ENCODE measurements at regions not wholly inside any gene's neighbourhood (a gene's known extent, or its start where the extent isn't known, plus 50 kb on each side); places are given as distances from the start of the nearest gene placed in this dataset.
A peak's percentile ranks its signal among the peaks of the same experiment; 100 is the strongest.

DNA sequence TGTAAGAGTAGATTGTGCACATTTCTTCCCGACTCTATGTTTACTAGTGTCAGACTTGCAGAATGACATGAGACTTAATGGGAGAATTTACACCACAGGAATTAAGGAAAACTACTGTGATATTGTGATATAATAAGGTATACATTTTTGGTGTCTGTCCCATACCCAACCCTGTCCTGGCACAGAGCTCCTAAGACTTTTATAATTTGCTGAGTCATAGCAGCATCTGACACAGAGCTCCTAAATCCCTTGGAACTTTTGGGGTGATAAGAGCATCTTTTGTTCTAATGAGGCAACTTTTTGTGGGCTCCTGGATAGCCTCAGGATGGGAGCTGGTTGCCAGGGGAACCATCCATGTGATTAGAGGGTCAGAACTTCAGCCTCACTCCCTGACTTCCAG is 1607.0 kb downstream of the RPA4 start:
- H3K27ac Mint-ChIP-seq, result no peak overlapping the region
- no peaks in the 10 kb centered on the region for H3K36me3 Mint-ChIP-seq

DNA sequence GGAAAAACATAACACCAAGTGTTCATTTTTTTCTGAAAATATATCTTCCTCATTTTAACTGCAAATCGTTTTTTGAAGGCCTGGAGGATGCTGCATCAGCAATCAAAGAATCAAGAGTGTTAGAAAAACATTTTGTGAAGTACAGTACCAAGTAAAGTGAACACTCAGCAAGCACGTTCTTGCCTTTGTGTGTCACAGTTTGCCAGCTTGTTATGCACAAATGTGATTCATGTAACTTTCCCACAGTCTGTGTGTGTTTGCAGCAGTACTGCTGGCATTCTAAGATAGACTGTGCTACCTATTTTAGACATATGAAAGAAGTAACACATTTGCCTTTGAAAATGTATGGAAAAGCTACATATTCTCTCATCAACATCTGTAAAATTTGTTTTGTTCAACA is 1617.7 kb downstream of the RPA4 start:
- no peaks in the 10 kb centered on the region for H3K4me1 Mint-ChIP-seq
- ATAC-seq (ENCODE audit: low read depth in 2 of 2), result no peak
- H3K9me3 Mint-ChIP-seq, result peaks cover 0 to 3% (median 0%) of the 10 kb centered on the region in 7 donors
- no peak overlapping the region for H3K4me3 Mint-ChIP-seq
- H3K27me3 Mint-ChIP-seq, result no peaks in the 10 kb centered on the region
- no peak for DNase-seq
- Histone ChIP-seq H3K27ac (ENCODE audit: insufficient read depth, low read length, poor library complexity, severe bottlenecking) (no peak overlapping the region), H3K4me1 (ENCODE audit: control insufficient read depth, insufficient read depth, low read length, poor library complexity, severe bottlenecking) (no peaks in the 10 kb centered on the region), H3K4me3 (ENCODE audit: low read depth, low read length) (no peak overlapping the region), H3K36me3 (ENCODE audit: control insufficient read depth, insufficient read depth, low read length) (no peaks in the 10 kb centered on the region), H3K27me3 (ENCODE audit: control insufficient read depth, insufficient read depth, low read length) (no peaks in the 10 kb centered on the region), H3K9me3 (ENCODE audit: control insufficient read depth in 2 of 2, low read length in 2 of 2) (no peaks in the 10 kb centered on the region)
- H3K36me3 Mint-ChIP-seq, result no peaks in the 10 kb centered on the region
- H3K27ac Mint-ChIP-seq, result no peak overlapping the region

More for the DNA sequence above, 1607.0 kb downstream of the RPA4 start:
- no peak overlapping the region for H3K4me3 ChIP-seq (ENCODE audit: low read depth, low read length)
- H3K4me1 Mint-ChIP-seq, result no peaks in the 10 kb centered on the region
- no peaks in the 10 kb centered on the region for H3K27me3 ChIP-seq (ENCODE audit: control insufficient read depth, insufficient read depth, low read length)
- H3K4me3 Mint-ChIP-seq, result no peak overlapping the region
- DNase-seq, result no peak
- H3K36me3 ChIP-seq (ENCODE audit: control insufficient read depth, insufficient read depth, low read length), result no peaks in the 10 kb centered on the region
- peaks cover 0 to 6% (median 1%) of the 10 kb centered on the region in 7 donors for H3K9me3 Mint-ChIP-seq
- no peaks in the 10 kb centered on the region for H3K4me1 ChIP-seq (ENCODE audit: control insufficient read depth, insufficient read depth, low read length, poor library complexity, severe bottlenecking)
- no peak for ATAC-seq (ENCODE audit: low read depth in 2 of 2)
- no peaks in the 10 kb centered on the region for H3K9me3 ChIP-seq (ENCODE audit: control insufficient read depth in 2 of 2, low read length in 2 of 2)
- no peaks in the 10 kb centered on the region for H3K27me3 Mint-ChIP-seq
- H3K27ac ChIP-seq (ENCODE audit: insufficient read depth, low read length, poor library complexity, severe bottlenecking), result no peak overlapping the region

DNA sequence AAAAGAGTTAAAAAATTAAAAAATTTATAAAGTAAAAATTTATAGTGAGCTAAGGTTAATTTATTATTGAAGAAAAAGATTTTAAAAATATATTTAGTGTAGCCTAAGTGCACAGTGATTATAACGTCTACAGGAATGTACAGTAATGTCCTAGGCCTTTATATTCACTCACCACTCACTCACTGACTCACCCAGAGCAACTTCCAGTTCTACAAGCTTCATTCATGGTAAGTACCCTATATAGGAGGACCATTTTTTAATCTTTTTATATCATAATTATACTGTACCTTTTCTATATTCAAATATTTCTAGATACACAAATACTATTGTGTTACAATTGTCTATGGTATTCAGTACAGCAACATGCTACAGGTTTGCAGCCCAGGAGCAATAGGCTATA is 1623.2 kb downstream of the RPA4 start:
- Mint-ChIP-seq H3K27ac (no peak overlapping the region), H3K27me3 (no peaks in the 10 kb centered on the region), H3K4me3 (no peak overlapping the region), H3K4me1 (no peaks in the 10 kb centered on the region), H3K36me3 (no peaks in the 10 kb centered on the region), H3K9me3 (peaks cover 0 to 5% (median 0%) of the 10 kb centered on the region in 7 donors)
- Histone ChIP-seq H3K4me1 (ENCODE audit: control insufficient read depth, insufficient read depth, low read length, poor library complexity, severe bottlenecking) (no peaks in the 10 kb centered on the region), H3K36me3 (ENCODE audit: control insufficient read depth, insufficient read depth, low read length) (no peaks in the 10 kb centered on the region), H3K4me3 (ENCODE audit: low read depth, low read length) (no peak overlapping the region), H3K27me3 (ENCODE audit: control insufficient read depth, insufficient read depth, low read length) (no peaks in the 10 kb centered on the region), H3K27ac (ENCODE audit: insufficient read depth, low read length, poor library complexity, severe bottlenecking) (no peak overlapping the region), H3K9me3 (ENCODE audit: control insufficient read depth in 2 of 2, low read length in 2 of 2) (no peaks in the 10 kb centered on the region)
- DNase-seq (no peak), ATAC-seq (ENCODE audit: low read depth in 2 of 2) (no peak)

DNA sequence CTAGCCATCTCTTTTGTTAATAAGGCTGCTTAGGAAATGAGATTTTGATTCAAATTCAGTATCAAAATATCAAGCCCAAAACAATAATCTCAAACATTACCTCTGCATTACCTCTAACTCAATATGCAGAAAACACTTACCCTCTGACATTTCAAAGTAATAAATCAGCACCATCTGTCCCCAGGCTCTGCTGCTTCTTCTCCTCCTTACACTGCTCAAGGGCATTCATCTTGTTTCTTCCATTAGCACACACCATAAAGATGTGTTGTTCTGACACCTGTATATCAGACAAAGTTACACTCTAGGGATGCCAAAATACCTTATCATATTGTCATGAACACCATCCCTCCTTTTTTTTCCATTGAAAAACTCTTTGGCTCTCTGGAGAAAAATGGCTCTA is 1630.3 kb downstream of the RPA4 start:
- Histone ChIP-seq H3K9me3 (ENCODE audit: control insufficient read depth in 2 of 2, low read length in 2 of 2) (no peaks in the 10 kb centered on the region), H3K4me1 (ENCODE audit: control insufficient read depth, insufficient read depth, low read length, poor library complexity, severe bottlenecking) (no peaks in the 10 kb centered on the region), H3K27me3 (ENCODE audit: control insufficient read depth, insufficient read depth, low read length) (no peaks in the 10 kb centered on the region), H3K4me3 (ENCODE audit: low read depth, low read length) (no peak overlapping the region), H3K27ac (ENCODE audit: insufficient read depth, low read length, poor library complexity, severe bottlenecking) (no peak overlapping the region), H3K36me3 (ENCODE audit: control insufficient read depth, insufficient read depth, low read length) (no peaks in the 10 kb centered on the region)
- no peaks in the 10 kb centered on the region for H3K36me3 Mint-ChIP-seq
- no peak for ATAC-seq (ENCODE audit: low read depth in 2 of 2)
- no peaks in the 10 kb centered on the region for H3K27me3 Mint-ChIP-seq
- H3K9me3 Mint-ChIP-seq, result peaks cover 0 to 5% (median 0%) of the 10 kb centered on the region in 7 donors
- DNase-seq, result no peak
- H3K4me3 Mint-ChIP-seq, result no peak overlapping the region
- H3K27ac Mint-ChIP-seq, result no peak overlapping the region
- H3K4me1 Mint-ChIP-seq, result no peaks in the 10 kb centered on the region

DNA sequence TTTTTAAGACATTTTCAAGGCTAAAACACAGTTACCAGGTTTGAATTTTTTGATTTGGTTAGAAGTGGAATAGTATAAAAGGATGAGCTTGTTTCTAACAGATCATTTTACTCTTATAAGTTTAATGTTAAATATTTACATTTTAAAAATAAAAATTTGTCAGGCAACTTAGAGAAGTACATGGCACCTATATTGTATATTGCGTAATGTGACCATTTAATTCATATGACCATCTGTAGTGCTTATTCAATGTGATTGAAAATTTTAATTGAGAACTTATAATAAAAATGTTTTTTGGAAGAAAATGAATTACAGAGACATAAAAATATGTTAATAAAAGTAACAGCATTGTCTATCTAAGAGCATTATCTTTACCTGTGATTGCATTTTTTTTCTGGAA is 1632.4 kb downstream of the RPA4 start:
- H3K36me3 ChIP-seq (ENCODE audit: control insufficient read depth, insufficient read depth, low read length), result no peaks in the 10 kb centered on the region
- Mint-ChIP-seq H3K27ac (no peak overlapping the region), H3K4me3 (no peak overlapping the region), H3K9me3 (peaks cover 0 to 2% (median 0%) of the 10 kb centered on the region in 7 donors), H3K27me3 (no peaks in the 10 kb centered on the region), H3K36me3 (no peaks in the 10 kb centered on the region), H3K4me1 (no peaks in the 10 kb centered on the region)
- H3K9me3 ChIP-seq (ENCODE audit: control insufficient read depth in 2 of 2, low read length in 2 of 2), result no peaks in the 10 kb centered on the region
- DNase-seq, result no peak
- H3K27ac ChIP-seq (ENCODE audit: insufficient read depth, low read length, poor library complexity, severe bottlenecking), result no peak overlapping the region
- no peak for ATAC-seq (ENCODE audit: low read depth in 2 of 2)
- no peaks in the 10 kb centered on the region for H3K4me1 ChIP-seq (ENCODE audit: control insufficient read depth, insufficient read depth, low read length, poor library complexity, severe bottlenecking)
- H3K27me3 ChIP-seq (ENCODE audit: control insufficient read depth, insufficient read depth, low read length), result no peaks in the 10 kb centered on the region
- no peak overlapping the region for H3K4me3 ChIP-seq (ENCODE audit: low read depth, low read length)

DNA sequence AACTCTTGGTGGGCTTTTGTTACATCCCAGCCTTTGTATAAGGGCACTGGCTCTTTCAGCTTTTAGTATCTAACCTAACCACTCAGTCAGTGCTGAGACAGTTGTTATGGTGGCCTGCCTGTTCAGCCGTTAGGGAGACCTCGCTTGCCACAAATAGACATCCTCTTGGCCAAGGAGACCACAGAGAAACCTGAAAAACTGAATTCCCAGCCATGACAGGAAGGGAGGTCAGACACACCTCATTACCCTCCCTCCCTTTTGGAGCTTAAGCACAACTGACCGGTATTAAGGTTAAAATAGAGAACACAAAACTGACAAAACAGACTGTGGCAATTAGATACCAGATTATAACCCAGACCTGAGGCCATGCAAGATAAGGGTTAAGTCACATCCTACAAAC is 1639.3 kb downstream of the RPA4 start:
- Mint-ChIP-seq H3K9me3 (peaks cover 0 to 14% (median 0%) of the 10 kb centered on the region in 7 donors), H3K27ac (peak overlapping the region in 1 of 3 donors; percentile 26)
- H3K4me1 ChIP-seq (ENCODE audit: control insufficient read depth, insufficient read depth, low read length, poor library complexity, severe bottlenecking), result no peaks in the 10 kb centered on the region

DNA sequence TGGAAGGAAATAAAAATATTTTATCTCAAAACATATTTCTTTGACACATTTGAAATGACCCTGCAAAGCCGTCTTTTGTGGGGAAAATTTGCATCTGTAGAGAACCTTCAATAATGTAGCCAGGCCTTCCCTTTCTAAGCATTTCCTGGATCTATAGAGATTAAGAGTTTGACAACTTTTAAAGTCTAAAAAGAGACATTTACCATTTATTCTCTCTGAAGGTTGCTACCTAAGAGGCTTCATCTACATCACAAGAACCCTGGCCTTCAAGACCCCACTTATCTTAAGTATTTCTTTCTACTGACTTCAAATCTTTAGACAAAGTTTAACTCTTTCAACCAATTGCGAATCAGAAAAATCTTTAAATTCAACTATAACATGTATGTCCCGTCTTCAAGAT is 1639.8 kb downstream of the RPA4 start:
- H3K4me3 Mint-ChIP-seq, result no peak overlapping the region
- Histone ChIP-seq H3K9me3 (ENCODE audit: control insufficient read depth in 2 of 2, low read length in 2 of 2) (no peaks in the 10 kb centered on the region), H3K4me1 (ENCODE audit: control insufficient read depth, insufficient read depth, low read length, poor library complexity, severe bottlenecking) (no peaks in the 10 kb centered on the region), H3K4me3 (ENCODE audit: low read depth, low read length) (no peak overlapping the region), H3K36me3 (ENCODE audit: control insufficient read depth, insufficient read depth, low read length) (no peaks in the 10 kb centered on the region), H3K27ac (ENCODE audit: insufficient read depth, low read length, poor library complexity, severe bottlenecking) (no peak overlapping the region), H3K27me3 (ENCODE audit: control insufficient read depth, insufficient read depth, low read length) (no peaks in the 10 kb centered on the region)
- H3K9me3 Mint-ChIP-seq, result peaks cover 0 to 14% (median 0%) of the 10 kb centered on the region in 7 donors
- no peaks in the 10 kb centered on the region for H3K36me3 Mint-ChIP-seq
- H3K27ac Mint-ChIP-seq, result no peak overlapping the region
- H3K27me3 Mint-ChIP-seq, result no peaks in the 10 kb centered on the region
- no peaks in the 10 kb centered on the region for H3K4me1 Mint-ChIP-seq
- DNase-seq (no peak), ATAC-seq (ENCODE audit: low read depth in 2 of 2) (no peak)

More for the DNA sequence above, 1639.3 kb downstream of the RPA4 start:
- no peak for ATAC-seq (ENCODE audit: low read depth in 2 of 2)
- H3K27ac ChIP-seq (ENCODE audit: insufficient read depth, low read length, poor library complexity, severe bottlenecking), result no peak overlapping the region
- H3K27me3 Mint-ChIP-seq, result no peaks in the 10 kb centered on the region
- no peaks in the 10 kb centered on the region for H3K27me3 ChIP-seq (ENCODE audit: control insufficient read depth, insufficient read depth, low read length)
- H3K36me3 Mint-ChIP-seq, result no peaks in the 10 kb centered on the region
- no peaks in the 10 kb centered on the region for H3K36me3 ChIP-seq (ENCODE audit: control insufficient read depth, insufficient read depth, low read length)
- H3K4me3 Mint-ChIP-seq, result no peak overlapping the region
- H3K4me3 ChIP-seq (ENCODE audit: low read depth, low read length), result no peak overlapping the region
- H3K9me3 ChIP-seq (ENCODE audit: control insufficient read depth in 2 of 2, low read length in 2 of 2), result no peaks in the 10 kb centered on the region
- H3K4me1 Mint-ChIP-seq, result no peaks in the 10 kb centered on the region
- no peak for DNase-seq

DNA sequence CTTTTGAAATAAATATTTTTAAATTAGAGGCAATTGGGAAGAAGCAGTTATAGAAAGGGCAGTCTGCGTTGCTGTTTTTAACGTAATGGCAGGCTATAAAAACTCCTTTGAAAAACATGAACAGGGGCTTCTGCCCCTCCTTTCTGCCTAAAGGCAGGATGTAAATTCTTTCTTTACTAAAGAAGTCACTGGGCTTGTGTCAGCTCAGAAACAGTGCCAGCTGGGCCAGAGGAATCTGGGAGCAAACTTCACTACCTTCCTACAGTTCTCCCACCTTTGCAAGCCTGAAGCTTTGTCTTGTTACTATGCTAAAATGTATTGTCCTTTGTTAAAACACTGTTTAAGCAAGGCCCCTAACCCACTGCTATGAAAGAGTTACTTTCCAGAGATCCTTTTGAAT is 1664.8 kb downstream of the RPA4 start:
- H3K4me1 ChIP-seq (ENCODE audit: control insufficient read depth, insufficient read depth, low read length, poor library complexity, severe bottlenecking), result no peaks in the 10 kb centered on the region
- DNase-seq, result no peak
- Mint-ChIP-seq H3K4me3 (no peak overlapping the region), H3K4me1 (no peaks in the 10 kb centered on the region), H3K27ac (no peak overlapping the region), H3K9me3 (peaks cover 0 to 5% (median 0%) of the 10 kb centered on the region in 7 donors), H3K36me3 (no peaks in the 10 kb centered on the region), H3K27me3 (no peaks in the 10 kb centered on the region)
- H3K27me3 ChIP-seq (ENCODE audit: control insufficient read depth, insufficient read depth, low read length), result no peaks in the 10 kb centered on the region
- H3K9me3 ChIP-seq (ENCODE audit: control insufficient read depth in 2 of 2, low read length in 2 of 2), result no peaks in the 10 kb centered on the region
- no peak overlapping the region for H3K27ac ChIP-seq (ENCODE audit: insufficient read depth, low read length, poor library complexity, severe bottlenecking)
- no peaks in the 10 kb centered on the region for H3K36me3 ChIP-seq (ENCODE audit: control insufficient read depth, insufficient read depth, low read length)
- no peak overlapping the region for H3K4me3 ChIP-seq (ENCODE audit: low read depth, low read length)
- no peak for ATAC-seq (ENCODE audit: low read depth in 2 of 2)

Measured in CD4-positive, CD25-positive, alpha-beta regulatory T cell (primary cell).